Retina (tissue), 1 donor: ENCODE measurements at regions not wholly inside any gene's neighbourhood (a gene's known extent, or its start where the extent isn't known, plus 50 kb on each side); places are given as distances from the start of the nearest gene placed in this dataset.
"Not testable (repeated sequence)": the region's sequence is repeated elsewhere in the genome, so short reads cannot be mapped to it uniquely, and the experiment has no call there.

Source experiments
- DNase-seq: peaks from one replicate; pipeline ENCODE4 v3.0.0-alpha.2; 2016

- not testable (repeated sequence) for DNase-seq
These were observed 79.8 kb downstream of the LGALS9B start for GRCh38 chr17:20387549-20387948.

GRCh38 chr17:20381358-20382300 is 85.7 kb downstream of the LGALS9B start:
- DNase-seq: peak; percentile 78

- DNase-seq: not testable (repeated sequence)
These were observed 86.7 kb downstream of the LGALS9B start for GRCh38 chr17:20380625-20381024.

GRCh38 chr17:20379251-20379650 is 88.1 kb downstream of the LGALS9B start:
- DNase-seq: not testable (repeated sequence)

- peak; percentile 30 for DNase-seq
These were observed 90.7 kb downstream of the LGALS9B start for GRCh38 chr17:20376642-20377041.

- DNase-seq: peak; percentile 2
These were observed 91.6 kb downstream of the LGALS9B start for GRCh38 chr17:20375745-20376144.
